ENCODE measurements at regions not wholly inside any gene's neighbourhood (a gene's known extent, or its start where the extent isn't known, plus 50 kb on each side); places are given as distances from the start of the nearest gene placed in this dataset.
"Not testable (repeated sequence)": the region's sequence is repeated elsewhere in the genome, so short reads cannot be mapped to it uniquely, and the experiment has no call there.

DNA sequence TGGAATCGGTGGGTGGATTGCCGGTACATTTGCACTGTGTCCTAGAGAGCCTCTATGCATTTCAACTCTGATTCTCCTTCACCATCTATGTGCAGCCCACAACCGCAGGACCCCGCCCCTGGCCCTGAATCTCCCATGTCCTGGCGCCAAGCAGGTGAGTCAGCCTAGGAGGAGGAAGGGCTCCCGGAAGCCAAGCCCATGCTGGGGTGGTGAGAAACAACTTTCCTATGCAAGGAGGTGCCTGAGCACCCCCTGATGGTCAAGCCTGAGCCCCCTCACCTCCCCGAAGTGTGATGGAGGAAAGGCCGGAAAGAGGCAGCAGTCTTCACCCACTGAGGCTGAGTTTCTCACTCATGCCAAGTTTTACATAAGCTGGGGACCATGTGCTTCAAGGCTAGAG lies 110.8 kb downstream of the TNFRSF13B start:
- H3K27ac ChIP-seq: not testable (repeated sequence)

DNA sequence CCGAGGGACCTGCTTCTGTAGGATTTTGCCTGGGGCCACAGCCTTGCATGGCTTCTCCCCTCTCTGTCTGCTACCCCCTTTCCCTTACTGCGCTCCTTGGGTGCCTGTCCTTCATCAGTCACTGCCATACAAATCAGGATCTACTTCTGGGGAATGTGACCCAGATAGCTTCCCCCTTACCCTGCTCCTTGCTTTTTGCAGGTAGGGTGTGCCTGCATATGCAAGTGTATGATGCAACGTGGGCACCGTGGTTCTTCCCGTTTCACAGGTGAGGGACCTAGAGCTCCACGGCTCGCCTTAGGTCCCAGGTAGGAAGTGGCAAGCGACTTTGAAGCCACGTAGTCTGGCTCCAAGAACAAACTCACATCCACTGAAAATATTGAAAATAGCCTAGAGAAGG lies 111.5 kb downstream of the TNFRSF13B start:
- not testable (repeated sequence) for H3K27ac ChIP-seq

DNA sequence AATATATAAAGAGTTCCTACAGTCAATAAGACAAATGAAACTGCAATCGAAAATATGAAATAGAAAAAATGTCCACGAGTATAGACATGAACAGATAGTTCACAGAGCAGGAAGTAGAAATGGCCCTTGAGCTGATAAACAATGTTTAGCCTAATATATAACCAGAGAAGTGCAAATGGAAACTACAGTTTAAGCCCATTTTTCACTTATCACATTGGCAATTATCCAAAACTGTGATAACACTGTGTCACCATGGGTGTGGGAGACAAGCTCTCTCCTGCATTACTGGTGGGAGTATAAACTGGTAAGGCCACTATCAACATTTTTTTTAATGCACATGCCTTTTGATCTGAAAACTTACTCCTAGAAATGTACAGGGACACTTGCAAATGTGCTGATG lies 112.4 kb downstream of the TNFRSF13B start:
- not testable (repeated sequence) for H3K27ac ChIP-seq

DNA sequence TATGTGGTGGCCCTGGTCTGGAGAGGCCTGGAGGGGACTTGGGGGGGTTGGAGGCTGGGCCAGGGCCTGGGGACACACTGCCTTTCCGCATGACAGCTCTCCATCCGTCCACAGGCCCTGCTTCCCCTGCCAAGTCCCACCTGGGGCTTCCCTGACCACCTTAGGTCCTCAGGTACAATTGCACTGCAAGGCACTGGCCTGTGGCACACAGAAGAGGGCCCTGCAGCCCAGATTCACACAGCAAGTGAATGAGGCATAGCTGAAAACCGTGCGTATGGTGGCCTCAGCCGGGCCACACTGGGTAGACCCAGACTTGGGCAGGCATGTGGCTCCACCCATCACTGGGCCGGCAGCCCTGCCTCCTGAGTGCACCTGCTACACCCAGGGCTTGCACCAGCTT lies 114.2 kb downstream of the TNFRSF13B start:
- not testable (repeated sequence) for H3K27ac ChIP-seq

DNA sequence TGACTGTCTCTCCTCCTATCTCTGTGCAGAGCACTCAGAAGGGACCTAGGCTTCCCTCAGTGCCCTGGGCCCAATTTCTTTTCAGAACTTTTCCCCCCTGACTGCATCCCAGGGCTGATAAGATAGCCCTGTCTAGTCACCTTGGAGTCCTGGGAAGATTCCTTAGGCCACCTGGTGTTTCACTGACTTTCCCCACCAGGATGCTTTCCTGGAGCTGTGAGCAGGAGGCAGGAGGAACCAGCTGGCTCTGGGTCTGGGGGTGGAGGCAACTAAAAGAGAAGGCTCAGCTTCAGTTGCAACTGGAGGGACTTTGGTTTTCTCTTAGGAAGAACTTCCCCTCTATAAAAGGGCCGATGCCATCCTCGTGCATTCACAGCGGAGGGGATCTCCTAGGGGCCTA lies 115.1 kb downstream of the TNFRSF13B start:
- H3K27ac ChIP-seq: not testable (repeated sequence)

DNA sequence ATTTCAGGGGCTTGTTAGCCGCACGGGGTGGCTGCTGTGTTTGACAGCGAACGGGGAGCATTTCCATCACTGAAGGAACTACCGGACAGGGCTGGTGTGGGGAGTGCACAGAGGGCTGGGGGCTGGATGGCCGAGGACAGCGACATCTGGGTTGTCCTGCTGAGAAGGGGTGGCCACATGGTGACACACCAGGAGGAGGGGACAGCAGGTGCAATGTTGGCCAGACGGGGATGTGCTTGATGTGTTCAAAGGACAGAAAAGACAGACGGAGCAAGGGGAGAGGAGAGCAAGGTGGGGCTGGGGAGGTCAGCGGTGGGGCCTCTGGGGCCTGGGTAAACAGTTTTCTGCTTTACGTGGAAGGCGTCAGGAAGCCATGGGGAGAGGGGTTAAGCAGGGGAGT lies 115.7 kb downstream of the TNFRSF13B start:
- H3K27ac ChIP-seq: not testable (repeated sequence)

DNA sequence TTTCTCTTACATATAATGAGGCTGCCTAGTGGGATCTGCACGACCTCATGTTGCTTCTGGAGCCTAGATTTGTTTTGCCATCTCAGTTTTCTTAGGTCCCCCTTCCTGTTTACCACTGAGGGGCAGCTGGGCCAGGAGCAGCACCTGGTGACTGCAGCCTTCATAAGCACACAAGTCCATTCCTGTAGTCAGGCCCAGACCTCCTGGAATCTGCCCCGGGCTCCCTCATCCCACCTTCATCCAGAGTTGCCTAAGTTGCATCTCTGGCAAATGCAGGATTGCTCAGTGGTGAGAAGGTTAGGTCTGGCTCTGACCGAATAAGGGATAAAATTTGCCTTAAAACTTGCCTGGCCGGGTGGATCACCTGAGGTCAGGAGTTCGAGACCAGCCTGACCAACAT lies 117.3 kb downstream of the TNFRSF13B start:
- H3K27ac ChIP-seq: not testable (repeated sequence)

DNA sequence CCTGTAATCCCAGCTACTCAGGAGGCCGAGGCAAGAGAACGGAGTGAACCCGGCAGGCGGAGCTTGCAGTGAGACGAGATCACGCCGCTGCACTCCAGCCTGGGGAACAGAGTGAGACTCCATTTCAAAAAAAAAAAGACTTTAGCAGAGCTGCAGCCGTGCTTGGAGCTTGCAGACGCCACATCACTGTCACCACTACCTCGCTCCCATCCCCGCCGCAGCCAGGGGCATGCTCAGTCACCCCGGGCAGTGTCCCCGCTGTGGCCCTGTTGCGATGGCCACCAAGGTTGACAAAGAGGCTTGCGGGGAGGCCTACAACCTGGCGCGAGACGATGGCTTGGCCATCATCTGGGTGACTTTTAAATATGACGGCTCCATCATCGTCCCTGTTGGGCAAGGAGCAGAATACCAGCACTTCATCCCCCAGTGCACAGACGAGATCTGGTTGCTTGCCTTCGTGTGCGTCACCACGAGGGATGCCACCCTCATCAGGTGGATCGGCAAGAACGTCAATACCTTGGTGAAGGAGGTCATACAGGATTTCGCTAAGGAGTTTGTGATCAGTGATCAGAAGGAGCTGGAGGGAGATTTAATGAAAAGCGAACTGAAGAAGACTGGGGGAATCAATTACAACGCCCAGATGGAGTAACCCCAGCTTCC lies 118.1 kb downstream of the TNFRSF13B start:
- no peak for TF ChIP-seq ZFX (IDR thresholded peaks at IDR 0.05; ENCODE audit: borderline replicate concordance)
- TF ChIP-seq, protein P1, sequence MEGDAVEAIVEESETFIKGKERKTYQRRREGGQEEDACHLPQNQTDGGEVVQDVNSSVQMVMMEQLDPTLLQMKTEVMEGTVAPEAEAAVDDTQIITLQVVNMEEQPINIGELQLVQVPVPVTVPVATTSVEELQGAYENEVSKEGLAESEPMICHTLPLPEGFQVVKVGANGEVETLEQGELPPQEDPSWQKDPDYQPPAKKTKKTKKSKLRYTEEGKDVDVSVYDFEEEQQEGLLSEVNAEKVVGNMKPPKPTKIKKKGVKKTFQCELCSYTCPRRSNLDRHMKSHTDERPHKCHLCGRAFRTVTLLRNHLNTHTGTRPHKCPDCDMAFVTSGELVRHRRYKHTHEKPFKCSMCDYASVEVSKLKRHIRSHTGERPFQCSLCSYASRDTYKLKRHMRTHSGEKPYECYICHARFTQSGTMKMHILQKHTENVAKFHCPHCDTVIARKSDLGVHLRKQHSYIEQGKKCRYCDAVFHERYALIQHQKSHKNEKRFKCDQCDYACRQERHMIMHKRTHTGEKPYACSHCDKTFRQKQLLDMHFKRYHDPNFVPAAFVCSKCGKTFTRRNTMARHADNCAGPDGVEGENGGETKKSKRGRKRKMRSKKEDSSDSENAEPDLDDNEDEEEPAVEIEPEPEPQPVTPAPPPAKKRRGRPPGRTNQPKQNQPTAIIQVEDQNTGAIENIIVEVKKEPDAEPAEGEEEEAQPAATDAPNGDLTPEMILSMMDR (IDR thresholded peaks at IDR 0.05): no peak

DNA sequence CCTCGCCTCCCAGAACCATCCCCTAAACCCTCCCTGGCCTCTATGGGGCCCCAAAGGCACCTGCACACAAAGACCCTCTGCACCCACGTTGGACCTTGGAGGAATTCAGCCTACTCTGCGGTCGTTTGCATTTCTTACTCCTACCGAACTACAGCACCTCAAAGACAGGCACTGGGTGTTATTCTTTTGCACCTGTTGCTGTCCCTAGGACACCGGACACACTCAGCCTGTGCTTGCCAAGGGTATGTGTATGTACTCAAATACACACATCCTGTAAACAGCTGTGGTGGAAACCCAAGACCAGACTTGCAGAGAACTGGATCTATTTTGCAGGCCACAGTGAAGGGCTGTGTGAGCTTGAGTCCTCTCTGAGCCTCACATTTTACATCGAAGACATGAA lies 122.1 kb downstream of the TNFRSF13B start:
- H3K27ac ChIP-seq: not testable (repeated sequence)

More for the DNA sequence above, 118.1 kb downstream of the TNFRSF13B start:
- no peak overlapping the region for H3K27ac ChIP-seq

DNA sequence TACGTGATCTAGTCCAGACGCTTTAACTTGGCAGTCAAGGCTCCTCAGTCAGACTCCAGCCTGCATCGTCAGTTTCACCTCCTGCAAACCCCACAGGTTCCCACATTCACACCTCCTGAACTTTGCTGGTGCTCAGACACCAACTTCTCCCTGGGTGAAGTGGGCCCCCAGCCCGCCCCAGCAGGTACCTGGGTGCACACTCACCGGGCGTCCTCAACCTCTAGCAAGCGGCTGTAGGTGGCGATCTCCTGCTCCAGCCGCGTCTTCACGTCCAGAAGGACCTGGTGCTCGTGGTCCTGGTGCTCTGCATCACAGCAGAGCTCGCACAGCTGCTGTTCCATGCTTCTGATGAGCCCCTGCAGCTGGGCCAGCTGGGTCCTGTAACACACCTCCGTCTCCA lies 122.9 kb downstream of the TNFRSF13B start:
- H3K27ac ChIP-seq: not testable (repeated sequence)

DNA sequence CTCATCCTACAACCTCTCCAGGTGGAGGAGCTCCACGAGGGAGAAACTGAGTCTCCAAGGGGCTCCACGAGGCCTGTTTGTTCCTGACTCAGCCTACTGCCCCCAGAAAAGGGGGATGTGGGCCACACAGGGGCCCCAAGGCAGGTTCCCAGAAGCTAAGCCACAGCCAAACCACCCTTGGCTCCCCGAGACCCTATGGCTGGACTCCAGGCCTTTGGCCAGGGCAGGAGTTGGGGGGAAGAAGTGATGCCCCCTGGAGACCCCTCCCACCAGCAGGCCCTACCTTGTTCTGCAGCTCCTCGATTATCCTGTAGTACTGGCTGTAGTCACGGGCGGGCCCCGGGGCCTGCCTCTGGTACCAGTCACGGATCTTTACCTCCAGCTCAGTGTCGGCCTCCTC lies 126.8 kb downstream of the TNFRSF13B start:
- H3K27ac ChIP-seq: not testable (repeated sequence)

DNA sequence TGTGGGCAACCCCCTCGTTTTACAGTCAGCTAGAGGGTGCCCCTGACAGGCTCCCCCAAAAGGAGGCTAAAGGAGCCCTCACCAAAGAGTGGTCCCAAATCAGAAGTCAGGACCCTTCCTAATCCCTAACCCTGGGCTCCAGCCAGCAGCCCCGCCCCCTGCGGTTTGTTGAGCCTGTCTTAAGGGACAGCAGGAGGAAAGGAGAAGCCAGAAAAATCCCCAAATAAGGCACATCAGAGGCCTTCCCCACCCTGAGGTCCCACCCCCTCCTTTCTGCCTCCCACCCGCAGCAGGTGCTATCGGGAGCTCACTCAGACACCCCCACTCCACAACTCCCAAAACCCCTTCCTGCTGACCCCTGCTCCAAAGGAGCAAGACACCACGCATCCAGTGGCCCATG lies 127.2 kb downstream of the TNFRSF13B start:
- H3K27ac ChIP-seq: not testable (repeated sequence)

DNA sequence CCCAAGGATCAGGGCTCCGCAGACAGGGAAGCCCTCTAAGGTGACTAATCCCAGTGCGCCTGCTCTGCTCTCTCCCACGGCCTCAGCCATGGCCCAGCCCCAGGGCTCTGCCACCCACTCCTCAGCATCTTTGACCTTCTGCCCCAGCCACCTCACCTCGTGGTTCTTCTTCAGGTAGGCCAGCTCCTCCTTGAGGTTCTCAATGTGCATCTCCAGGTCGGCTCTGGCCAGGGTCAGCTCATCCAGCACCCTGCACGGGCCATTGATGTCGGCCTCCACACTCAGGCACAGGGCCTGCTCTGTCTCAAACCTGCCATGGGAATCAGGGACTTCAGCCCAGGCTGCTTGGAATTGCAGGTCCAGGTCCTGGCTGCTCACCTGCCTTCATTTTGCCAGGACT lies 128.4 kb downstream of the TNFRSF13B start:
- not testable (repeated sequence) for H3K27ac ChIP-seq

DNA sequence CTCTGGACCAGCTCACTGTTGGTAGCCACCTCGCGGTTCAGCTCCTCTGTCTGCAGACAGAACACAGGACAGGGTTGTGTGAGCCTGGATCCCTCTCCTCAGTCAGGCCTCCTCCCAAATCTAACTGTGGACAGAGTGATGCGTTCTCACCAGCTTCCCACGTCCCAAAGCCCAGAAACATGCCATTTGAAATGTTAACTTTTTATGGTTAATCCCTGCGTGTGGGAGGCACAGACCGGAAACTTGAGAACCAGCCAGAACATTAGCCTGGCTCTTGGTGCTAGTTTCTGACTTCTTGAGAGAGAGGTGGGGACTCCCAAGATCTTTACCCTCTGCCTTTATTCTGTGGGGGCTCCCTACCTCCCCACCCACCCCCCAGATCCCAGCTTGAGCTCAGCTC lies 129.6 kb downstream of the TNFRSF13B start:
- H3K27ac ChIP-seq: not testable (repeated sequence)

DNA sequence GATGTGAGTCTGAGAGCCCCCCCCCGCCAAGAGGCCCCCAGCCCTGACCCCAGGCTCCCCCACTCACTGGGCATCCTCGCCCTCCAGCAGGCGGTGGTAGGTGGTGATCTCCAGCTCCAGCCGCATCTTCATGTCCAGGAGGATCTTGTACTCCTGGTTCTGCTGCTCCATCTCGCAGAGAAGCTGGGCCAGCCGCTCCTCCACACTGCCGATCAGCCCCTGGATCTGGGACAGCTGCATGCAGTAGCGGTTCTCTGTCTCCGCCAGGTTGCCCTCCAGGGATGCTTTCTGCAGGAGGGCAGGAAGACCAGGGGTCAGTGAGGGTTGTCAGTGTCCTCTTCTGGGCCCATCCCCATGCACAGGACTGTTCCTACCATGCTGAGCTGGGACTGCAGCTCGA lies 130.0 kb downstream of the TNFRSF13B start:
- H3K27ac ChIP-seq: not testable (repeated sequence)

DNA sequence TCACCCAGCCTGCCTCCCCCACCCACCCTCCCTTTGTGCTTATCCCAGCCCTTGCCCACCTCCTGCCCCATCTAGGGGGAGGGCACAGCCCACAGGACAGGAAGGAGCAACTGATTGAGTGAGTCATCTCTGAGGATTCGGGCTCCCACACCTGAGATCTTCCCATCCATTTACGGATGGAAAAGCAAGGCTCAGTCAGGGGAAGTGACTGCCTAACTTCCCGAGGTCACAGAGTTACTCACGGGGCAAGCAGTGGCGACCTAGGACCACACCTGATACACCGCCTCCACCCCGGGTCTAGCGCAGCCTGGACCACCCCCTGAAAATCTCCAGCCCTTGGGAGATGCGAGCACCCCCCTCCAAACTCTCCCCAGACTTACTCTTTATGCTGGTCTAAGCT lies 131.7 kb downstream of the TNFRSF13B start:
- not testable (repeated sequence) for H3K27ac ChIP-seq

DNA sequence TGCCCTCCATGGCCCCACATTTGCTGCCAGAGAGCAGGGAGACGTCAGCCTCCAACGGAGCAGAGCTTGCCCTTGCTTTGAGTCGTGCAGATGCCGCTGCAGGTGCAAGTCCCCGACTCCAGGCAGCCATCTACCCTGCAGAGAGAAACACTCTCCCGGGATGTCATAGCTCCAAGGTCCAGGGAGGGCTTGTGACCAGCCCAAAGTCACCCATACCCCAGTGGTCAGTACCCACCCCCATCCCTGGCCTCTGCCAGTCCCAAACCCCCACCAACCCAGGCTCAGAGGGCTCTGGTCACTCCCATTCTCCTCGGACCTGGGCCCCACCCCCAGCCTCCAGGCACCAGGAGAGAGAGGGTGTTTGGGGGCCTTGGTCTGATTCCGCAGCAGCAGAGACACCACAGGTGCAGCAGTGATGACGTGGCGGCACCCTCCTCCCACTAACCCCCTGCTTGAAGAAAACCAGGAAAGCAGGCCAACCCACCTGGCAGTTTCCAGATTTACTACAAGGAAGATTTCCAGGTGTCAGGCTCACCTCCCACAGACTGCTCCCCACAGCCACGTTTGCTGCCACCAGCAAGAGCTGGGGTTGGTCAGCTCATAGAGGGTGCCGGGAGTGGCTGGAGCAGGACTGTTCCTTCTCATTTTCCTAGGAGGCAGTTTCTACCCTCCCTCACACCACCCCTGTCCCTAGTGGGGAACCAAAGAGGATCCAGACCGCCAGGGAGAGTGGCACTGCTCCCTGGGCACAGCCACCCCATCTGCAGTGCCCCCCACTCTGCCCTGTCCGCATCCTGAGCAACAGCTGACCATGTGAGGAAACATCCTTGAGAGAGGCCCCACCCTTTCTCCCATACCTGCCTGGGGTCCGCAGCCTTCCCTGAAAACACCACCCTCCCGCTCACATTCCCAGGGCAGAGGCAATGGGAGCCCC lies 132.4 kb downstream of the TNFRSF13B start:
- not testable (repeated sequence) for H3K27ac ChIP-seq

DNA sequence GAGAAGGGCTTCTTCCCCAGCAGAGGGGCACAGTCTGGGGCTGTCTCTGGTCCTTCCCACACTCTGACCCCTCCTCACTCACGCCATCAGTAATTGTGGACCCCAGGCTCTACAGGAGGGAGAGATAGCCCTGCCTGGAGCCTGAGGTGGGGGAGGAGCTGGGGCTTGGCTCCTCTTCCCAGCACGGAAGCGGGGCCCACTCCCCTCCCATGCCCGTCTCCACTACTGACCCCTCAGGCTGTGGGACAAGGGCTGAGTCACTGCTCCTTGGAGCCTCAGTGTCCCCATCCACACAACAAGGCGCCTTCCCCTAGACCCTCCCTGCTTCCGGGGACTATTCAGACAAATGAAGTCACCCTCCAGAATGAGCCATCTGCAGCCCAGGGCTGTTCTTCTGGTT lies 133.1 kb downstream of the TNFRSF13B start:
- H3K27ac ChIP-seq: not testable (repeated sequence)

DNA sequence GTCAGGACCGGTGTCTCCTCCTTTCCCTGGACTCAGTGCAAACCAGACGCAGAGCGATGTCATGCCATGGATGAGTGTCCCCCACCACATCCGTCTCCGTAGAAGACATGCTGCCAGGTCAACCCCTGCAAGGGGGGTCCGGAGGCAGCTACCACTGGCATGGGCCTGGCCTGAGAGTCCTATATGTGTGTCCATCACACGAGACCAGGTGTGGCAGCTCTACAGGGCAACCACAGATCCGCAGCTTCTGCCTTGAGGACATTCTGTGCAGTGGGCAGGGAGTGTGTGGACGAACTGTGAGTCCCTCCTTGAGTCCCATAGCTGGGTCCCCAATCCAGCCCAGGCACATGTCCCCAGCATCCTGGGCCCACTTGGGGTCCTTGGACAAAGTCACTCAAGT lies 133.6 kb downstream of the TNFRSF13B start:
- H3K27ac ChIP-seq: not testable (repeated sequence)

DNA sequence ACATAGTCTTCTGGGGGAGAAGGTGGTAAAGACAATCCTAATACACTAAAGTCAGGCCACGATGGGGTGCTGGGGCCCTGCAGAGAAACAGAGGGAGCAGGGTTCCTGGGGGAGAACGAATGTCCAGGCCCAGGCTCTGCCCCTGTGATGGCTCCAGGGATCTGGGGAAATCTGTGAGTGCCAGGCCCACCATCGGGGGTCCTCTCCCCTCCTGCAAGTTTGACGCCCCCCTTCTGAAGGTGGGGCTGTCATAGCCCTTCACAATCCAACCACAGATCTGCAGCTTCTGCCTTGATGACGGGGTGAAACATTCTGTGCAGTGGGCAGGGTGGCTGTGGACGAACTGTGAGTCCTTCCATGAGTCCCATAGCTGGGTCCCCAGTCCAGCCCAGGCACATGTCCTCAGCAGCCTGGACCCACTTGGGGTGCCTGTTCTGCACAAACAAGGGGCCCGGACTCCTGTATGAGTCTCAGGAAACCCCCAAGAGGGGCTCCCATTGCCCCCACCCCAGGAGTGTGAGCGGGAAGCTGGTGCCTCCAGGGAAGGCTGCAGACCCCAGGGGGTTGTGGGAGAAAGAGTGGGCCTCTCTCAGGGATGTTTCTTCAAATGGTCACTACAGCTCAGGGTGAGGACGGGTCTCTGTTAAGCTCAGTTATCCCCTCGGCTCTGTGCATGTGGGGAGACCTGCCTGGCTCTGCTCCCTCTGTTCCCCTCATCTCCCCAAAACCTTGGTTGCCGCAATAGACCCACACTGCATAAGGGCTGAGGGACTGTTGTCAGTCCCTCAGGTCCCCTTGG lies 134.3 kb downstream of the TNFRSF13B start:
- not testable (repeated sequence) for H3K27ac ChIP-seq
